HL-60 (cell line): ENCODE measurements at regions not wholly inside any gene's neighbourhood (a gene's known extent, or its start where the extent isn't known, plus 50 kb on each side); places are given as distances from the start of the nearest gene placed in this dataset.

Experiments
- GABPA ChIP-seq: IDR thresholded peaks from 2 replicates; pipeline ENCODE4 v1.6.1; 2012; ENCODE audit warnings: low read depth
- POLR2AphosphoS5 ChIP-seq: IDR thresholded peaks from 2 replicates; pipeline ENCODE4 v1.6.1; 2012; ENCODE audit warnings: low read depth
- TF ChIP-seq, protein P1 (sequence below): IDR thresholded peaks from one replicate; pipeline ENCODE4 v1.5.1; 2011; ENCODE audit warnings: low read length, control low read depth, inconsistent platforms; ENCODE audit not compliant: insufficient read depth
- TF ChIP-seq, protein P2 (sequence below): IDR thresholded peaks from 2 replicates; pipeline ENCODE4 v1.6.1; 2012; ENCODE audit warnings: low read depth; ENCODE audit not compliant: insufficient replicate concordance

DNA sequence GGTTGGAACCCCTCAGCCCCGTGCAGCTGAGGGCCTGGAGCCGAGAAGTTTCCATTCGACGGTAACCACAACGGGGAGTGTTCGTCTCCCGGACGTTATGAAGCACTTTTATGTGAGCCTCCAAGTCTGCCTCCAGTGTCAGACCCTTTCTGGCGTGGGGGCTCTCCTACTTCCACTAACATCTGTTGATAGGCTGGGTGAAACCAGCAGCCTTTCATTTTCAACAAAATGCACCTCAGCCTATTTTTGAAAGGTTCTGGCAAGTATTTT is 257.4 kb downstream of the THBS2 start:
- no peak for TF ChIP-seq GABPA
- TF ChIP-seq, protein P1, sequence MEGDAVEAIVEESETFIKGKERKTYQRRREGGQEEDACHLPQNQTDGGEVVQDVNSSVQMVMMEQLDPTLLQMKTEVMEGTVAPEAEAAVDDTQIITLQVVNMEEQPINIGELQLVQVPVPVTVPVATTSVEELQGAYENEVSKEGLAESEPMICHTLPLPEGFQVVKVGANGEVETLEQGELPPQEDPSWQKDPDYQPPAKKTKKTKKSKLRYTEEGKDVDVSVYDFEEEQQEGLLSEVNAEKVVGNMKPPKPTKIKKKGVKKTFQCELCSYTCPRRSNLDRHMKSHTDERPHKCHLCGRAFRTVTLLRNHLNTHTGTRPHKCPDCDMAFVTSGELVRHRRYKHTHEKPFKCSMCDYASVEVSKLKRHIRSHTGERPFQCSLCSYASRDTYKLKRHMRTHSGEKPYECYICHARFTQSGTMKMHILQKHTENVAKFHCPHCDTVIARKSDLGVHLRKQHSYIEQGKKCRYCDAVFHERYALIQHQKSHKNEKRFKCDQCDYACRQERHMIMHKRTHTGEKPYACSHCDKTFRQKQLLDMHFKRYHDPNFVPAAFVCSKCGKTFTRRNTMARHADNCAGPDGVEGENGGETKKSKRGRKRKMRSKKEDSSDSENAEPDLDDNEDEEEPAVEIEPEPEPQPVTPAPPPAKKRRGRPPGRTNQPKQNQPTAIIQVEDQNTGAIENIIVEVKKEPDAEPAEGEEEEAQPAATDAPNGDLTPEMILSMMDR: no peak
- TF ChIP-seq, protein P2, sequence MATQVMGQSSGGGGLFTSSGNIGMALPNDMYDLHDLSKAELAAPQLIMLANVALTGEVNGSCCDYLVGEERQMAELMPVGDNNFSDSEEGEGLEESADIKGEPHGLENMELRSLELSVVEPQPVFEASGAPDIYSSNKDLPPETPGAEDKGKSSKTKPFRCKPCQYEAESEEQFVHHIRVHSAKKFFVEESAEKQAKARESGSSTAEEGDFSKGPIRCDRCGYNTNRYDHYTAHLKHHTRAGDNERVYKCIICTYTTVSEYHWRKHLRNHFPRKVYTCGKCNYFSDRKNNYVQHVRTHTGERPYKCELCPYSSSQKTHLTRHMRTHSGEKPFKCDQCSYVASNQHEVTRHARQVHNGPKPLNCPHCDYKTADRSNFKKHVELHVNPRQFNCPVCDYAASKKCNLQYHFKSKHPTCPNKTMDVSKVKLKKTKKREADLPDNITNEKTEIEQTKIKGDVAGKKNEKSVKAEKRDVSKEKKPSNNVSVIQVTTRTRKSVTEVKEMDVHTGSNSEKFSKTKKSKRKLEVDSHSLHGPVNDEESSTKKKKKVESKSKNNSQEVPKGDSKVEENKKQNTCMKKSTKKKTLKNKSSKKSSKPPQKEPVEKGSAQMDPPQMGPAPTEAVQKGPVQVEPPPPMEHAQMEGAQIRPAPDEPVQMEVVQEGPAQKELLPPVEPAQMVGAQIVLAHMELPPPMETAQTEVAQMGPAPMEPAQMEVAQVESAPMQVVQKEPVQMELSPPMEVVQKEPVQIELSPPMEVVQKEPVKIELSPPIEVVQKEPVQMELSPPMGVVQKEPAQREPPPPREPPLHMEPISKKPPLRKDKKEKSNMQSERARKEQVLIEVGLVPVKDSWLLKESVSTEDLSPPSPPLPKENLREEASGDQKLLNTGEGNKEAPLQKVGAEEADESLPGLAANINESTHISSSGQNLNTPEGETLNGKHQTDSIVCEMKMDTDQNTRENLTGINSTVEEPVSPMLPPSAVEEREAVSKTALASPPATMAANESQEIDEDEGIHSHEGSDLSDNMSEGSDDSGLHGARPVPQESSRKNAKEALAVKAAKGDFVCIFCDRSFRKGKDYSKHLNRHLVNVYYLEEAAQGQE: no peak
- TF ChIP-seq POLR2AphosphoS5: no peak
